ENCODE measurements at regions not wholly inside any gene's neighbourhood (a gene's known extent, or its start where the extent isn't known, plus 50 kb on each side); places are given as distances from the start of the nearest gene placed in this dataset.

GRCh38 chr10:113390896-113391295 is 162.0 kb upstream of the HABP2 start:
- Mint-ChIP-seq H3K36me3 (ENCODE audit: low read depth) (no peaks in the 10 kb centered on the region), H3K9me3 (no peaks in the 10 kb centered on the region), H3K4me1 (no peaks in the 10 kb centered on the region; the same call in 2 of the 3 replicates), H3K4me3 (no peak overlapping the region), H3K27ac (no peak overlapping the region), H3K27me3 (ENCODE audit: insufficient read depth, low read depth, poor library complexity) (no peaks in the 10 kb centered on the region)
- no peak for ATAC-seq
- no peaks in the 10 kb centered on the region for H3F3A ChIP-seq (replicated peaks; ENCODE audit: low read depth)
- TF ChIP-seq CTCF (conservative IDR thresholded peaks at IDR 0.05; ENCODE audit: low read depth in 2 of 2) (no peak), ETS1 (IDR thresholded peaks at IDR 0.05) (no peak), ZNF114 (CRISPR knock-in tag; IDR thresholded peaks at IDR 0.05) (no peak), STAT1 (IDR thresholded peaks at IDR 0.05; ENCODE audit: unreplicated experiment) (no peak), ZNF462 (CRISPR knock-in tag; IDR thresholded peaks at IDR 0.05) (no peak), JUNB (IDR thresholded peaks at IDR 0.05; ENCODE audit: unreplicated experiment) (no peak)
- H3K4me2 ChIP-seq, result no peak overlapping the region
- no peaks in the 10 kb centered on the region for H3K36me3 ChIP-seq (ENCODE audit: insufficient read depth)
- no peak overlapping the region for H3K27ac ChIP-seq (ENCODE audit: low read depth)
- H3K27me3 ChIP-seq (ENCODE audit: insufficient read depth), result no peaks in the 10 kb centered on the region
- H3K9me2 ChIP-seq (ENCODE audit: insufficient read depth), result peaks cover 8% of the 10 kb centered on the region
- DNase-seq (ENCODE audit: low spot score), result peak; percentile 35
- no peak overlapping the region for H2AFZ ChIP-seq
- H3K4me3 ChIP-seq, result no peak overlapping the region
- H4K20me1 ChIP-seq (replicated peaks; ENCODE audit: insufficient read depth), result no peaks in the 10 kb centered on the region
- H3K79me2 ChIP-seq (replicated peaks; ENCODE audit: insufficient read depth), result no peaks in the 10 kb centered on the region
- H3K4me1 ChIP-seq (ENCODE audit: insufficient read depth), result 0 out of 2 replicates have a peak, but pooled peaks cover 9% of the 10 kb centered on the region
